K562 (cell line): ENCODE measurements at regions not wholly inside any gene's neighbourhood (a gene's known extent, or its start where the extent isn't known, plus 50 kb on each side); places are given as distances from the start of the nearest gene placed in this dataset.

ENCODE experiments used
- CLOCK ChIP-seq: fragments of 250-450 bp; sonication (Bioruptor Pico); IDR thresholded peaks from 2 replicates; pipeline ENCODE4 v1.4.0; 2020; ENCODE audit warnings: mild to moderate bottlenecking, moderate library complexity, borderline replicate concordance
- EGR1 ChIP-seq: fragments of 450-650 bp; conservative IDR thresholded peaks from 2 replicates; pipeline ENCODE4 v1.6.1; 2017; ENCODE audit warnings: mild to moderate bottlenecking
- HNRNPK ChIP-seq: fragments of 200-400 bp; formaldehyde crosslinking; IDR thresholded peaks from one replicate; pipeline ENCODE4 v1.6.1; 2018; ENCODE audit warnings: mild to moderate bottlenecking, low read depth, low read length; ENCODE audit not compliant: poor library complexity, severe bottlenecking
- POLR2AphosphoS5 ChIP-seq: IDR thresholded peaks from 2 replicates; pipeline ENCODE4 v1.6.1; 2011; ENCODE audit warnings: mild to moderate bottlenecking, low read depth, low read length, moderate library complexity; ENCODE audit not compliant: control insufficient read depth, insufficient read depth
- ZBTB33 ChIP-seq: sonication (generic); formaldehyde crosslinking; IDR thresholded peaks from 2 replicates; pipeline ENCODE4 v1.8.1; 2023; ENCODE audit warnings: mild to moderate bottlenecking, missing genetic modification reagents

GRCh38 chr5:29039994-29040393, 2001.6 kb upstream of the CDH9 start:
- TF ChIP-seq CLOCK (CRISPR knock-in tag) (no peak), POLR2AphosphoS5 (no peak), EGR1 (no peak), ZBTB33 (CRISPR knock-in tag) (no peak), HNRNPK (no peak)
